NB4 (cell line): ENCODE measurements at regions not wholly inside any gene's neighbourhood (a gene's known extent, or its start where the extent isn't known, plus 50 kb on each side); places are given as distances from the start of the nearest gene placed in this dataset.

Experiments used
- POLR2A ChIP-seq: IDR thresholded peaks from 2 replicates; pipeline ENCODE4 v1.6.1; 2011; ENCODE audit warnings: mild to moderate bottlenecking; ENCODE audit not compliant: insufficient read length; ENCODE audit errors: extremely low read depth
- TF ChIP-seq, protein P1 (sequence below): IDR thresholded peaks from one replicate; pipeline ENCODE4 v1.5.1; 2012; ENCODE audit warnings: low read depth, low read length
- TF ChIP-seq, protein P2 (sequence below): IDR thresholded peaks from 2 replicates; pipeline ENCODE4 v1.6.1; 2011; ENCODE audit warnings: low read depth, low read length

DNA sequence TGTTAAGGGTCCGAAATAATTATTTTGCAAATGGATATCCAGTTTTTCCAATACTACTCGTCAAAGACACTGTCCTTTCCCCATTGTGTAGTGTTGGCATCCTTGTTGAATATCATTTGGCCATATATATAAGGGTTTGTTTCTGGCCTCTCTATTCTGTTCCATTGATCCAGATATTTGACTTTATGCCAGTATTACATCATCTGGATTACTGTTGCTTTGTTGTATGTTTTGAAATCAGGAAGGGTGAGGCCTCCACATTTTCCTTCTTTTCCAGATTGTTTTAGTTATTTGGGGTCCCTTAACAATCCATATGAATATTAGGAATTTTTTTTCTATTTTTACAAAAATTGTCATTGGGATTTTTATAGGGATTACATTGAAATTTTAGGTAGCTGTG, 244.1 kb downstream of the GPD2 start:
- TF ChIP-seq, protein P1, sequence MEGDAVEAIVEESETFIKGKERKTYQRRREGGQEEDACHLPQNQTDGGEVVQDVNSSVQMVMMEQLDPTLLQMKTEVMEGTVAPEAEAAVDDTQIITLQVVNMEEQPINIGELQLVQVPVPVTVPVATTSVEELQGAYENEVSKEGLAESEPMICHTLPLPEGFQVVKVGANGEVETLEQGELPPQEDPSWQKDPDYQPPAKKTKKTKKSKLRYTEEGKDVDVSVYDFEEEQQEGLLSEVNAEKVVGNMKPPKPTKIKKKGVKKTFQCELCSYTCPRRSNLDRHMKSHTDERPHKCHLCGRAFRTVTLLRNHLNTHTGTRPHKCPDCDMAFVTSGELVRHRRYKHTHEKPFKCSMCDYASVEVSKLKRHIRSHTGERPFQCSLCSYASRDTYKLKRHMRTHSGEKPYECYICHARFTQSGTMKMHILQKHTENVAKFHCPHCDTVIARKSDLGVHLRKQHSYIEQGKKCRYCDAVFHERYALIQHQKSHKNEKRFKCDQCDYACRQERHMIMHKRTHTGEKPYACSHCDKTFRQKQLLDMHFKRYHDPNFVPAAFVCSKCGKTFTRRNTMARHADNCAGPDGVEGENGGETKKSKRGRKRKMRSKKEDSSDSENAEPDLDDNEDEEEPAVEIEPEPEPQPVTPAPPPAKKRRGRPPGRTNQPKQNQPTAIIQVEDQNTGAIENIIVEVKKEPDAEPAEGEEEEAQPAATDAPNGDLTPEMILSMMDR: no peak
- no peak for TF ChIP-seq POLR2A
- TF ChIP-seq, protein P2, sequence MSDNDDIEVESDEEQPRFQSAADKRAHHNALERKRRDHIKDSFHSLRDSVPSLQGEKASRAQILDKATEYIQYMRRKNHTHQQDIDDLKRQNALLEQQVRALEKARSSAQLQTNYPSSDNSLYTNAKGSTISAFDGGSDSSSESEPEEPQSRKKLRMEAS: no peak
